Neuronal stem cell (in vitro differentiated cells): ENCODE measurements at regions not wholly inside any gene's neighbourhood (a gene's known extent, or its start where the extent isn't known, plus 50 kb on each side); places are given as distances from the start of the nearest gene placed in this dataset.

ENCODE experiments used
- DNase-seq: peaks from one replicate; pipeline ENCODE4 v3.0.0-alpha.2; 2013; ENCODE audit warnings: low spot score
- H2AFZ ChIP-seq: one replicate; pipeline ENCODE4 v1.6.1; 2013; ENCODE audit warnings: mild to moderate bottlenecking, low read length, inconsistent platforms
- H2AK5ac ChIP-seq: 2 replicates; pipeline ENCODE4 v1.6.1; 2013; ENCODE audit warnings: low read depth, mild to moderate bottlenecking, inconsistent platforms, low read length, moderate library complexity, mixed read lengths
- H2BK120ac ChIP-seq: 2 replicates; pipeline ENCODE4 v1.6.1; 2013; ENCODE audit warnings: low read depth, mild to moderate bottlenecking, inconsistent platforms, low read length, moderate library complexity, mixed read lengths
- H2BK12ac ChIP-seq: one replicate; pipeline ENCODE4 v1.6.1; 2013; ENCODE audit warnings: low read length, inconsistent platforms
- H2BK15ac ChIP-seq: 2 replicates; pipeline ENCODE4 v1.6.1; 2013; ENCODE audit warnings: mild to moderate bottlenecking, low read length, inconsistent platforms, mixed read lengths
- H2BK5ac ChIP-seq: one replicate; pipeline ENCODE4 v1.6.1; 2013; ENCODE audit warnings: inconsistent platforms, mild to moderate bottlenecking, low read length, moderate library complexity
- H3K14ac ChIP-seq: one replicate; pipeline ENCODE4 v1.6.1; 2013; ENCODE audit warnings: low read length, inconsistent platforms
- H3K18ac ChIP-seq: 2 replicates; pipeline ENCODE4 v1.6.1; 2013; ENCODE audit warnings: low read length, inconsistent platforms
- H3K23ac ChIP-seq: 2 replicates; pipeline ENCODE4 v1.6.1; 2013; ENCODE audit warnings: low read depth, mild to moderate bottlenecking, mixed read lengths, low read length, inconsistent platforms; ENCODE audit not compliant: poor library complexity
- H3K27ac ChIP-seq: replicated peaks from 3 replicates; pipeline ENCODE4 v1.5.1; 2013; ENCODE audit warnings: low read length, inconsistent platforms
- H3K27me3 ChIP-seq, 3 experiments: 2 replicates each; pipeline ENCODE4 v1.6.1; 2013; ENCODE audit warnings: low read length in 3 of 3, mild to moderate bottlenecking in 2 of 3, inconsistent platforms in 1 of 3, low read depth in 1 of 3, mixed read lengths in 1 of 3, moderate library complexity in 1 of 3; ENCODE audit not compliant: control insufficient read depth in 3 of 3, insufficient read depth in 3 of 3
- H3K36me3 ChIP-seq, 2 donors: replicated peaks in 1 of 2; 2 replicates each; pipeline ENCODE4 v1.6.1; 2013; ENCODE audit warnings: low read length in 2 of 2; ENCODE audit not compliant: control insufficient read depth in 2 of 2, insufficient read depth in 2 of 2
- H3K4ac ChIP-seq: 2 replicates; pipeline ENCODE4 v1.6.1; 2013; ENCODE audit warnings: inconsistent platforms, mild to moderate bottlenecking, low read length, moderate library complexity
- H3K4me1 ChIP-seq, 2 donors: 1 replicate in 1 of 2; 2 replicates in 1 of 2; pipeline ENCODE4 v1.6.1; 2013; ENCODE audit warnings: low read length in 2 of 2, low read depth in 1 of 2; ENCODE audit not compliant: control insufficient read depth in 2 of 2, insufficient read depth in 1 of 2
- H3K4me2 ChIP-seq: one replicate; pipeline ENCODE4 v1.6.1; 2013; ENCODE audit warnings: mild to moderate bottlenecking, low read length, inconsistent platforms; ENCODE audit not compliant: insufficient read depth, poor library complexity, severe bottlenecking
- H3K4me3 ChIP-seq, 2 donors: 2 replicates each; pipeline ENCODE4 v1.5.1; 2013; ENCODE audit warnings: low read length in 2 of 2, mild to moderate bottlenecking in 2 of 2, inconsistent platforms in 1 of 2, moderate library complexity in 1 of 2
- H3K79me1 ChIP-seq: one replicate; pipeline ENCODE4 v1.6.1; 2013; ENCODE audit warnings: low read depth, mild to moderate bottlenecking, inconsistent platforms, low read length, moderate library complexity
- H3K9ac ChIP-seq: one replicate; pipeline ENCODE4 v1.6.1; 2013; ENCODE audit warnings: mild to moderate bottlenecking, low read depth, low read length, inconsistent platforms; ENCODE audit not compliant: poor library complexity
- H3K9me3 ChIP-seq, 2 donors: replicated peaks in 1 of 2; 2 replicates each; pipeline versions ENCODE3 to v1.6.1; 2013; ENCODE audit warnings: low read length in 2 of 2, mild to moderate bottlenecking in 2 of 2, inconsistent platforms in 1 of 2, low read depth in 1 of 2, mixed read lengths in 1 of 2, moderate library complexity in 1 of 2; ENCODE audit not compliant: control insufficient read depth in 2 of 2, insufficient read depth in 1 of 2
- H4K8ac ChIP-seq: one replicate; pipeline ENCODE4 v1.6.1; 2013; ENCODE audit warnings: low read depth, mild to moderate bottlenecking, inconsistent platforms, low read length, moderate library complexity
- H4K91ac ChIP-seq: one replicate; pipeline ENCODE4 v1.6.1; 2013; ENCODE audit warnings: low read length, low read depth, mild to moderate bottlenecking, inconsistent platforms; ENCODE audit not compliant: poor library complexity
- WGBS, 2 donors: extraction: QIAGEN DNeasy Blood & Tissue Kit; methylation state at CpG; one replicate each; pipeline ENCODE4 v1.1.7; 2013; ENCODE audit warnings: missing lambda C conversion rate in 2 of 2, mixed read lengths in 1 of 2; ENCODE audit not compliant: insufficient read length in 2 of 2, insufficient replicate concordance in 1 of 2; ENCODE audit errors: extremely low coverage in 2 of 2; 5-methylcytosine and 5-hydroxymethylcytosine counted together

DNA sequence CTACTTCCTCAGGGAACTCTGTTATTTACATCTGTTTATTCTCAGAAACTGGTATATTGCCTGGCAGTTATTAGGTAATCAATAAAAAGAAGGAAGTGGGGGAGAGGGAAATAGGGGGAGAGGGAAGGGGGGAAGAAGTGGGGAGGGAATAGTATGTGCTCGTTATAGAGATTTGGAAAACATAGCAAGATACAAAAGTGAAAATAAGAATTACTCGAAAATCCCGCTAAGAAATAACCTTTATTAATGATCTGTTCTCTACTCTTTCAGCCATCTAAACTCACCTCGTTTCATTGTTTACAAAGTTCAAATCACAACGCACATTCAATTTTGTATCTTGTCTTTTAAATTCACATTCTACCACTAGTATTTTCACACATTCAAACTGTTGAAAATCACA is 63.0 kb upstream of the CDCA7L start:
- no peak overlapping the region for H3K4me3 ChIP-seq
- peaks cover 0 to 12% (median 0%) of the 10 kb centered on the region in 3 experiments for H3K27me3 ChIP-seq
- no peak for DNase-seq
- no peak overlapping the region for H2BK15ac ChIP-seq
- H2AFZ ChIP-seq: no peak overlapping the region
- H2BK120ac ChIP-seq: no peak overlapping the region
- H2AK5ac ChIP-seq: no peak overlapping the region
- no peak overlapping the region for H2BK5ac ChIP-seq
- H3K23ac ChIP-seq: no peak overlapping the region
- H3K4me1 ChIP-seq: peaks cover 2% of the 10 kb centered on the region in 2 donors
- no peak overlapping the region for H4K91ac ChIP-seq
- no peak overlapping the region for H3K14ac ChIP-seq
- H3K27ac ChIP-seq: no peak overlapping the region
- no peak overlapping the region for H3K4ac ChIP-seq
- H3K18ac ChIP-seq: no peak overlapping the region
- H3K36me3 ChIP-seq: no peaks in the 10 kb centered on the region
- H4K8ac ChIP-seq: no peak overlapping the region
- no peak overlapping the region for H3K9ac ChIP-seq
- WGBS, 2 donors: 100% methylated on average over 3 of the region's 5 CpGs; no CpG with 5 or more reads in 1 of the 2 donors
- peaks cover 0 to 1% of the 10 kb centered on the region in 2 donors for H3K9me3 ChIP-seq
- no peak overlapping the region for H3K4me2 ChIP-seq
- no peaks in the 10 kb centered on the region for H3K79me1 ChIP-seq
- no peak overlapping the region for H2BK12ac ChIP-seq

DNA sequence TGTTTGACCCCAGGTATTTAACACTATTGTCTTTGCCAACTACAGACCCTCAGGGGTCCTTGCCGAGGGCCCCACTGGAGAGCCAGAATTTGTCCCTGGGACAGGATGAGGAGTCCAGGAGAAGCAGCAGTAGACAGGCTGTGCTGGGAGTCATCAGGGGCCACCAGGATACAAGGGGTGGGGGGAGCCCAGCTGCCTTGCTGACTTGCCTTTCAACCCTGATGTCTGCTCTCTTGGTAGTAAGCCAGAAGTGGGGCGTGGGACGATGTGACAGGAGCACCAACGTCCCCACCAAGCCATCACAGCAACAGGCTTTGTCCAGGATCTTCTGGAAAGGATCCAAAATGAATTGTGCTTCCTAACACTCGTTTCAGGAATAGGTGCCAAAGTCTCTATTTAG is 62.4 kb upstream of the CDCA7L start:
- Histone ChIP-seq H3K27ac (no peak overlapping the region), H2AK5ac (no peak overlapping the region), H3K4ac (no peak overlapping the region), H3K23ac (no peak overlapping the region), H2BK5ac (no peak overlapping the region), H3K79me1 (no peaks in the 10 kb centered on the region), H2AFZ (no peak overlapping the region), H3K4me3 (no peak overlapping the region), H3K4me1 (peaks cover 2% of the 10 kb centered on the region in 2 donors), H3K36me3 (no peaks in the 10 kb centered on the region), H2BK12ac (peak overlapping the region; percentile 50), H4K91ac (no peak overlapping the region), H3K4me2 (no peak overlapping the region), H3K9ac (no peak overlapping the region), H4K8ac (no peak overlapping the region), H2BK15ac (peak overlapping the region; percentile 86), H3K9me3 (no peaks in the 10 kb centered on the region), H3K18ac (peak overlapping the region; percentile 67), H2BK120ac (no peak overlapping the region), H3K27me3 (peaks cover 0 to 15% (median 0%) of the 10 kb centered on the region in 3 experiments), H3K14ac (no peak overlapping the region)
- DNase-seq: no peak
- WGBS, 2 donors: no CpG with 5 or more reads among the region's 5 CpGs

GRCh38 chr7:22005151-22005550 is 59.5 kb upstream of the CDCA7L start:
- Histone ChIP-seq H4K8ac (no peak overlapping the region), H3K27me3 (peaks cover 0 to 19% (median 0%) of the 10 kb centered on the region in 3 experiments), H2AFZ (no peak overlapping the region), H2BK120ac (no peak overlapping the region), H3K23ac (no peak overlapping the region), H3K27ac (no peak overlapping the region), H2BK5ac (no peak overlapping the region), H3K18ac (no peak overlapping the region), H3K4me2 (no peak overlapping the region), H3K4me3 (no peak overlapping the region), H3K14ac (no peak overlapping the region), H3K4me1 (peaks cover 2% of the 10 kb centered on the region in 2 donors), H3K9ac (no peak overlapping the region), H3K79me1 (no peaks in the 10 kb centered on the region), H3K36me3 (no peaks in the 10 kb centered on the region), H3K9me3 (no peaks in the 10 kb centered on the region), H4K91ac (no peak overlapping the region), H2BK15ac (no peak overlapping the region), H2BK12ac (no peak overlapping the region), H3K4ac (no peak overlapping the region), H2AK5ac (no peak overlapping the region)
- DNase-seq: no peak
- WGBS, 2 donors: no CpG with 5 or more reads among the region's 1 CpG

GRCh38 chr7:22002726-22003125 is 57.0 kb upstream of the CDCA7L start:
- Histone ChIP-seq H3K4me2 (no peak overlapping the region), H3K18ac (no peak overlapping the region), H3K9ac (no peak overlapping the region), H2AK5ac (no peak overlapping the region), H3K23ac (no peak overlapping the region), H3K4me3 (no peak overlapping the region), H2BK12ac (no peak overlapping the region), H4K8ac (no peak overlapping the region), H3K36me3 (no peaks in the 10 kb centered on the region), H2BK5ac (no peak overlapping the region), H3K14ac (no peak overlapping the region), H3K27ac (no peak overlapping the region), H3K79me1 (no peaks in the 10 kb centered on the region), H2AFZ (no peak overlapping the region), H4K91ac (no peak overlapping the region), H3K4me1 (no peaks in the 10 kb centered on the region), H2BK15ac (no peak overlapping the region), H3K27me3 (peaks cover 0 to 19% (median 0%) of the 10 kb centered on the region in 3 experiments), H3K4ac (no peak overlapping the region), H3K9me3 (no peaks in the 10 kb centered on the region), H2BK120ac (no peak overlapping the region)
- DNase-seq: no peak
- no CpG with 5 or more reads among the region's 1 CpG for WGBS, 2 donors
